Kidney (tissue), 13 donors: ENCODE measurements at regions not wholly inside any gene's neighbourhood (a gene's known extent, or its start where the extent isn't known, plus 50 kb on each side); places are given as distances from the start of the nearest gene placed in this dataset.

Source experiments
- DNase-seq, 5 donors: peaks; one replicate each; pipeline ENCODE4 v3.0.0-alpha.2; 2013 to 2020
- FAIRE-seq: peaks from 2 replicates; lab custom pipeline; 2012; peaks lifted over from hg19 to GRCh38; lab: Jason Lieb, UNC
- H3K27ac ChIP-seq, 2 donors: one replicate each; pipeline ENCODE4 v1.7.0; 2013; ENCODE audit warnings: low read depth in 2 of 2, low read length in 2 of 2, inconsistent platforms in 1 of 2
- H3K27me3 ChIP-seq: one replicate; pipeline ENCODE4 v1.7.1; 2013; ENCODE audit warnings: low read length, inconsistent platforms; ENCODE audit not compliant: control insufficient read depth, insufficient read depth
- H3K36me3 ChIP-seq, 3 donors: one replicate each; pipeline versions ENCODE4 v1.7.0 to v1.7.1; 2013; ENCODE audit warnings: low read length in 3 of 3, control low read depth in 1 of 3, inconsistent platforms in 1 of 3; ENCODE audit not compliant: insufficient read depth in 3 of 3, control insufficient read depth in 2 of 3
- H3K4me1 ChIP-seq, 3 donors: one replicate each; pipeline versions ENCODE4 v1.7.0 to v1.7.1; 2013; ENCODE audit warnings: low read length in 3 of 3, inconsistent platforms in 1 of 3, low read depth in 1 of 3; ENCODE audit not compliant: control insufficient read depth in 2 of 3, insufficient read depth in 2 of 3
- H3K4me3 ChIP-seq, 3 donors: one replicate each; pipeline versions ENCODE4 v1.7.0 to v1.8.1; 2013; ENCODE audit warnings: low read length in 3 of 3, control low read depth in 1 of 3, inconsistent platforms in 1 of 3
- H3K9ac ChIP-seq, 3 donors: one replicate each; pipeline versions ENCODE4 v1.7.0 to v1.7.1; 2013; ENCODE audit warnings: low read length in 3 of 3, control low read depth in 1 of 3, inconsistent platforms in 1 of 3
- H3K9me3 ChIP-seq, 3 donors: one replicate each; pipeline versions ENCODE4 v1.7.0 to v1.7.1; 2013; ENCODE audit warnings: low read length in 3 of 3, control low read depth in 1 of 3, inconsistent platforms in 1 of 3; ENCODE audit not compliant: control insufficient read depth in 2 of 3, insufficient read depth in 1 of 3
- intact Hi-C: fragments of 100-400 bp; cut with DNase I; formaldehyde crosslinking; loops from one replicate; pipeline ENCODE4 v1.11.1; 2022
- TF ChIP-seq, protein P1 (sequence below): IDR thresholded peaks from 3 replicates; pipeline ENCODE4 v1.5.1; 2012; ENCODE audit warnings: mild to moderate bottlenecking, moderate library complexity, borderline replicate concordance; ENCODE audit not compliant: insufficient read depth; ENCODE audit errors: extremely low read depth
- donor health status: control.
- donor health status: control.
- donor health status: control.
- donor health status: control.
- donor health status: control.
- donor health status: DM: yes; HTN: yes; CAD: no.
- donor health status: Normal renal cell carcinoma (clear cell type).

DNA sequence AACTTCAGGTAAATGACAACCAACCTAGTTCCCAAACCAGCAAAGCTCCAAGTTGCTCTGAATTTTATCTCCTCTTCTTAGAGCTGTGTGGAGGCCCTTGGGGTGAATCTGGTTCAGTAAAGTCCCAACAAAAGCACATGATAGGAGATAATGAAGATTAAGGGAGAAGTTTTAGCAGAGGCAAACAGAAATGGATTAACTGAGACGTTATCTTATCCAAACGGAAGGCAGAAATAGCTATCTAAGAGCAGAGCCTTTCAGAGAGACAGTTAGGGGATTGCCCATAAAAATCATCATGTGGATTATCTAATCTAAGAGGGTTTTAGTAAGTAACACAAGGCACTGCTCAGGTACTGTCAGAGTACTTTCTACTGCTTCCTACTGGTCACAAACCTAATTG is 183.9 kb upstream of the ZNF618 start:
- intact Hi-C loops, result no loop called here
- Histone ChIP-seq H3K4me3 (no peak overlapping the region), H3K9ac (no peak overlapping the region), H3K9me3 (no peaks in the 10 kb centered on the region), H3K4me1 (peaks cover 0 to 8% (median 0%) of the 10 kb centered on the region in 3 donors), H3K27me3 (peaks cover 5% of the 10 kb centered on the region), H3K27ac (no peak overlapping the region), H3K36me3 (no peaks in the 10 kb centered on the region)
- FAIRE-seq (no peak), DNase-seq (no peak)
- TF ChIP-seq, protein P1, sequence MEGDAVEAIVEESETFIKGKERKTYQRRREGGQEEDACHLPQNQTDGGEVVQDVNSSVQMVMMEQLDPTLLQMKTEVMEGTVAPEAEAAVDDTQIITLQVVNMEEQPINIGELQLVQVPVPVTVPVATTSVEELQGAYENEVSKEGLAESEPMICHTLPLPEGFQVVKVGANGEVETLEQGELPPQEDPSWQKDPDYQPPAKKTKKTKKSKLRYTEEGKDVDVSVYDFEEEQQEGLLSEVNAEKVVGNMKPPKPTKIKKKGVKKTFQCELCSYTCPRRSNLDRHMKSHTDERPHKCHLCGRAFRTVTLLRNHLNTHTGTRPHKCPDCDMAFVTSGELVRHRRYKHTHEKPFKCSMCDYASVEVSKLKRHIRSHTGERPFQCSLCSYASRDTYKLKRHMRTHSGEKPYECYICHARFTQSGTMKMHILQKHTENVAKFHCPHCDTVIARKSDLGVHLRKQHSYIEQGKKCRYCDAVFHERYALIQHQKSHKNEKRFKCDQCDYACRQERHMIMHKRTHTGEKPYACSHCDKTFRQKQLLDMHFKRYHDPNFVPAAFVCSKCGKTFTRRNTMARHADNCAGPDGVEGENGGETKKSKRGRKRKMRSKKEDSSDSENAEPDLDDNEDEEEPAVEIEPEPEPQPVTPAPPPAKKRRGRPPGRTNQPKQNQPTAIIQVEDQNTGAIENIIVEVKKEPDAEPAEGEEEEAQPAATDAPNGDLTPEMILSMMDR, result no peak

DNA sequence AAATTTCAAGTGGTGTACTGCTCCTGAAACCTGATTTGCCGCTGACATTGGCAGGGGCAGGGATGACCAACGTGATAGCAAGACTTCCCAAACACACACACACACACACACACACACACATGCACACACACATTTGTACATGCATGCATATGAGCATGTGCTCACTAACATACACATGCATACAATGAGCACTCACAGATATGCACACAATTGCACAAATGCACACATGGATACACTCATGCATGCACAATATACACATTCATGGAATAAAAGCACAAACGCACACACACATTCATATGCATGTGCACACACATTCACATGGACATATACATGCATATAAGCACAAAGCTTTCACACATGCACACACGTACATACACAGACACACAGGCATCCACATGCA is 181.2 kb upstream of the ZNF618 start:
- Histone ChIP-seq H3K4me1 (no peaks in the 10 kb centered on the region), H3K36me3 (no peaks in the 10 kb centered on the region), H3K27me3 (no peaks in the 10 kb centered on the region), H3K4me3 (no peak overlapping the region), H3K9ac (no peak overlapping the region), H3K27ac (no peak overlapping the region), H3K9me3 (no peaks in the 10 kb centered on the region)
- FAIRE-seq (no peak), DNase-seq (no peak)
- TF ChIP-seq, protein P1, result no peak
- intact Hi-C loops, result no loop called here

DNA sequence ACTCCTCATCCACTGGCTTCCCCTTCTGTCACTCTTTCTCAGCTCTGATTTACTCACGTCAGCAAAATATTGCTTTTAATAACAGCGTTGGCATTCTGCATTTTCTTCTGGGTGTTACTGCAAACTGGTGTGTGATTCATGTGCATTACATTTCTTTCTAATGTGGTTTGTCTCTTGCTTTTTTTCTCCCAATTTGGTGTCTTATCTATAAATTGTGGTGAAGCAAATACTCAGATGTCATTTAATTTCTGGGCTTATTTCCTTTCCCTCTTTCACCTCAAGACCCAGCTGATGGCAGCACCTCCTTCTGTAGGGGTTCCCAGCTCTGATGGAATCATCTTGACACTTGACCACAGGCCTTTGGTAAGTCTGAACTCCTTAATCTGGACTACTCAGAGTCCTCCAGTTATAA is 180.7 kb upstream of the ZNF618 start:
- no peaks in the 10 kb centered on the region for H3K36me3 ChIP-seq
- no peak overlapping the region for H3K9ac ChIP-seq
- FAIRE-seq (no peak), DNase-seq (no peak)
- no peaks in the 10 kb centered on the region for H3K4me1 ChIP-seq
- H3K4me3 ChIP-seq, result no peak overlapping the region
- H3K27ac ChIP-seq, result no peak overlapping the region
- intact Hi-C loops, result no loop called here
- TF ChIP-seq, protein P1, result no peak
- H3K9me3 ChIP-seq, result no peaks in the 10 kb centered on the region
- H3K27me3 ChIP-seq, result no peaks in the 10 kb centered on the region

DNA sequence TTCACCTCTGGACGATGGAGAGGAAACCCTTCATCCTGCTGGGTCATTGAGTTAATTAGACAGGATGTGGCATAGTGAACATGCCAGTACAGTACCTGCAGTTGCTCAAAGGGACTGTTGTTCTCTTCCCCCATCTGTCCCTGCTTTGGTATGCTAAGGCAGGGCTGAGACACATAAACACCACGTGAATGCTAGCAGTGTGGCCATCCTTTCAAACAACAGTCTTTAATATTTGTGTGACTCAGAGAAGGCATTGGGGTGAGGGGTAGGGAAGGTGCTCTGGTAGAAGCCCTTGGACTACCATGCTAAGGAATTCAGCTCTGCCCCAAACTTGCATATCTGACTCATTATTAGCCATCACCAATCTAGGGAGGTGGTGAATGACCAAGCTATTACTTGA is 180.2 kb upstream of the ZNF618 start:
- H3K9ac ChIP-seq, result no peak overlapping the region
- no peak overlapping the region for H3K4me3 ChIP-seq
- no peak for DNase-seq
- no peak for FAIRE-seq
- no peaks in the 10 kb centered on the region for H3K36me3 ChIP-seq
- no peak overlapping the region for H3K27ac ChIP-seq
- TF ChIP-seq, protein P1, result no peak
- no peaks in the 10 kb centered on the region for H3K4me1 ChIP-seq
- H3K27me3 ChIP-seq, result no peaks in the 10 kb centered on the region
- intact Hi-C loops, result no loop called here
- H3K9me3 ChIP-seq, result no peaks in the 10 kb centered on the region
